Right forelimb (tissue), 1 donor: ENCODE measurements at regions not wholly inside any gene's neighbourhood (a gene's known extent, or its start where the extent isn't known, plus 50 kb on each side); places are given as distances from the start of the nearest gene placed in this dataset.
"Not testable (repeated sequence)": the region's sequence is repeated elsewhere in the genome, so short reads cannot be mapped to it uniquely, and the experiment has no call there.

Experiments used
- DNase-seq: peaks from one replicate; pipeline ENCODE4 v3.0.0-alpha.2; 2018

DNA sequence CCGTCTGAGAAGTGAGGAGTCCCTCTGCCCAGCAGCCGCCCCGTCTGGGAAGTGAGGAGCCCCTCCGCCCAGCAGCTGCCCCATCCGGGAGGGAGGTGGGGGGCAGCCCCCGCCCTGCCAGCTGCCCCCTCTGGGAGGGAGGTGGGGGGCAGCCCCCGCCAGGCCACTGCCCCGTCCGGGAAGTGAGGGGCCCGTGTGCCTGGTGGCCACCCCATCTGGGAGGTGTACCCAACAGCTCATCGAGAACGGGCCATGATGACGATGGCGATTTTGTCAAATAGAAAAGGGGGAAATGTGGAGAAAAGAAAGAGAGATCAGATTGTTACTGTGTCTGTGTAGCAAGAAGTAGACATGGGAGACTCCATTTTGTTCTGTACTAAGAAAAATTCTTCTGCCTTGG is 208.8 kb downstream of the KDM5D start:
- DNase-seq: not testable (repeated sequence)

GRCh38 chrY:19521976-19522375 is 222.6 kb downstream of the KDM5D start:
- no peak for DNase-seq

DNA sequence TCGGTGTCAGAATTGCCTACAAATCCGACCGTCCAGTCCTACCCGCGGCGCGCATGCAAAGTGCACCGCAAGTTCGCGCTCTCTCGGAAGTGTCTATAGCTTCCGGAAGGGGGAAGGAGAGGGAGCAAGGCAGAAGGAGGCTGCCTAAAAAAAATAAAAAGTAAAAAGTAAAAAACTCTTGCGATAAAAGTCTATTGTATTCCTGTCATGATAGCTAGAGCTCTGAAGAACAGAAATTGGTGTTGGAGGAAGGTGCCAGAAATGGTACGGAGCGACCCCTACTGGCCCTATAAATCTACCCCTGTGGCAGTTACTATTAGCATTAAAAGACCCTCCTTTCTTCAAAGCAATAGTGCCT is 241.5 kb downstream of the KDM5D start:
- DNase-seq: no peak

DNA sequence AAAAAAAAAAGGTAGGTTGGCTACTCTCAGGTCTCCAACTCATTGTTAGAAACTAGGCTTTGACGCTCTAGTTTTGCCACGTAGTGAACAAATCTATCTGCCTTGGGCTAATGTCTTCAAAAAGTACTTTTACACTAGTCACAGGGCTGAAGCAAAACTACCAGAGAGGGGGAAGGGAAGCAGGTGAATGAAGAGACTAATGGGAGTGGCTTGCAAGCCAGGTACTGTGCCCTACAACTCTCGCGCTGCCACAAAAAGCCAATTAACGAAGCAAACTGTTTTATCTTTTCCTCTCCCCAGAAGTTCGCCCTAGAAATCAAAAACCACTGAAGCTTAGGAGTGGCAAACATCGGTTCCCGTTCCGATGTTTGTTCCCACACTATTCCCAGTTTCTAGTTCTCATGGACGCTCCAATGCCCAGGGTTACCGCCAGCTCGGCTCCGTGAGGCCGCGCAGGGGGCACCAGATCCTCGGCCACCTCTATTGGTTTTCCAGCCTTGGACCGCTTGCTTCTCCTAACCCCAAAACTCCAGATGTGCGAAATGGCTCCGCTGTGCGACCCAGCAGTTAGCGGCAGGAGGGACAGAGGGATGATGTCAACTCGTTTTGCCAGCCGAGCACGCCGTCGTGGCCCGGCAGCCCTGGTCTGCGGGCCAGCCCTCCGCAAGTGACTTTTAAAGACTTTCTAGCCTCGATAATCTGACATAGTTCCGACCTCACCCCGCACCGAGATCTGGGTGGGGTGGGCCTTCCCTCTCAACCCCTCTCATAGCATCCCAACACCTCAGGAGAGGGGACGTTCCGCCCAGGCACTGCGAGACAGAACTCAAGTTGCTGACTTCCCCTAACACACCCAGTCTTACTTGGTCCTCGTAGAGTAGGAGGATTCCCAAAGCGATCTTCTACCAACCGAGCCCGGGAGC is 242.1 kb downstream of the KDM5D start:
- DNase-seq: no peak

GRCh38 chrY:19498556-19498955 is 246.0 kb downstream of the KDM5D start:
- no peak for DNase-seq

DNA sequence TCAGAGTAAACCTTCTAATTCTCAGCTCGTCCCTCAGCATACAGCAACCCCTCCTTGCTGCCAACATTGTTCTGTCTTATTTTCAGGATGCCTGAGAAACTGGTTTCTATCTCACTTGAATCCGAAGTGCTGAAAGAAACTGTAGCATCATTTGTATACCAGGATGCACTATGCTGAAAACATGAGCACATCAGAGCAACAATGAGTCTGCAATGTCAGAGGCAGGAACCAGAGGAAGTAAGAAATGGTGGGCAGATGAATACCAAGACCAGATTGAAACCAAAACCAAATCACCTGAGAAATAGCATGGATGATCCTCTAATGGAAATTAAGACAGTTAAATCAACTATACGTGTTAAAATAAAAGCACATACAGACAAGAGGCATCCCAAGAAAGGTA is 257.0 kb downstream of the KDM5D start:
- DNase-seq: no peak

DNA sequence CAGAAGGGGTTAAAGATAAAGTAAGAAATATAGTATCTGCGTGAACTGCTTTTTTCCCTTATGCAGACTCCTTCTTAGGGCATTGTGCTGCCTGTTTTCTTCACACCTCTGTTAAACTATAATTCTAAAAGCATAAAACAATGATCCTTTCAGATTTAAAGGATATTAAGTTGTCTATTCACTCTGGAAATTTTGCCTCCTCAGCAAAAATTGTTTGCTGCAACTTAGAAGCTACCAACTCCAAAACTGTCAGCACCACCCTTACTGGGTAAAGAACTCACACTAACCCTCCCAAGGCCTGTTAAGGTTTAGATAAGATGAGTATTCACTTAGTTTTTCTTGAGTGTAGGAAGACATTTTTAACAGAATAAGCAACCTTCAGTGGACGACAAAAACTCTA is 259.5 kb downstream of the KDM5D start:
- no peak for DNase-seq

- DNase-seq: no peak
Measured at GRCh38 chrY:19479141-19479540, 265.4 kb downstream of the KDM5D start.

- no peak for DNase-seq
Measured at GRCh38 chrY:19477959-19478358, 266.6 kb downstream of the KDM5D start.

DNA sequence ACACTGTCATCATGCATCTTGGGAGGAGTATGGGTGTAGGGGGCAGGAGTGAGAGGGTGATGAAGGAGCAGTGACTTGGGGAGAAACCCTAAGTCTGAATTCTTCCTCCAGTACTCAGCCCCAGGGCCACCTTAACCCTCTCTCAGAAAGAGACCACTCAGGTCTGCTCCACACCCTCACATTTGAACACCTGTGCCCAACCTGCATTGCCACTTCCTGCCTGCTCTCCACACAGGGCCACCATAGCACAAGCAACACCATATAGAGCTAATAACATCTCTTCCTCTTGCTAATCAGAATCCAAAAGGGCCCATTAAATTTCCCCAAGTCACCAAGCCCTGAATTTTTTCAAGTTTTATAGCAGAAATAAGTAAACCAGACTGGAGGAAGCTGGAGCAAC is 278.7 kb downstream of the KDM5D start:
- DNase-seq: no peak

- DNase-seq: no peak
Measured at GRCh38 chrY:19456855-19457448, 287.6 kb downstream of the KDM5D start.

DNA sequence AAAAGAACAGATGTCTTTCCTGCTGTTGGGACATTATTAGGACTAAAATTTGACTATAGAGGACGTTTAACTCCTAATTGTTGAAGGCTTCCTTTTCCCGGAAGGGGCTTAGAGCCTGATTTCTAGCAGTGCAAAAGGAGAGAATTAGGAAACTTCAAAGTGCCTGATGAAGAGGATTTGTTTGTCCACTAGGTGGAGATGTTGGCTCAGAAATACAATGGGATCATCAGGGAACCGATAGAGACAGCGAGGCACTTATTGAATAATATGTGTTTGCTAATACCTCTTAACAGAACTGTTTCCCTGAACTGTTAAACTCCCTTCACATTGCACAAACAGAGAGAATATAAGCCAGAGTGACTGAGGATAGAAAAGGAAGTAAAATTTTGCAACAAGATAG is 311.5 kb downstream of the KDM5D start:
- no peak for DNase-seq

DNA sequence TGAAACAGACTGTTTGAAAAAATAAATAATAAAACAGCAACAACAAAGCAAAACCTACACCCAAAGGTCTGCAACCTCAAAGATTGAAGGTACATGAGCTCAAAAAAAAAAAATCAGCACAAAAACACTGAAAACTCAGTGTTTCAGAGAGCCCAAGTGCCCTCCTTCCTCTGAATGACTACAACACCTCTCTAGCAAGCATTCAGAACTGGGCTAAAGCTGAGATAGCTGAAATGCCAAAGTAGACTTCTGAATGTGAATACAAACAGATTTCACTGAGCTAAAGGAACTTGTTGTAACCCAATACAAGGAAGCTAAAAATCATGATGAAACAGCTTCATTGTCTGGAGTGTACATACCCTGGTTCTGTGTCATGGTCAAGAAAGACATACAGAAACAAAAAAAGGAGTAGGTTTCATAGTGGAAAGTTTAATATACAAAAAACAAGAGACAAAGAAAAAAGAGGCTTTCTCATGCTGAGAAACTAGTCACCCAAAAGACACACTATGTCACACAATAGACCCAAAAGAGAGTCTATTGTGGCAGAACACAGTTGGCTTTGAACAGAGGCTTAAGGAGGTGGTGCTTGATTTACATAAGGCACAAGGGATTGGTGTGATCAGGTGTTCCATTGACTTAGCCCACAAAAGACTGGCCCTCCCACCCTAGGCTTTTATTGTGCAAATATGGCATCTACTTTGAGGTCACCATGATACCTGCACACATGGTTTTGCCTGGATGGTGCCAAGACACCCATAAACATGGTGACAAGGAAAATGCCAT is 316.6 kb downstream of the KDM5D start:
- DNase-seq: no peak

DNA sequence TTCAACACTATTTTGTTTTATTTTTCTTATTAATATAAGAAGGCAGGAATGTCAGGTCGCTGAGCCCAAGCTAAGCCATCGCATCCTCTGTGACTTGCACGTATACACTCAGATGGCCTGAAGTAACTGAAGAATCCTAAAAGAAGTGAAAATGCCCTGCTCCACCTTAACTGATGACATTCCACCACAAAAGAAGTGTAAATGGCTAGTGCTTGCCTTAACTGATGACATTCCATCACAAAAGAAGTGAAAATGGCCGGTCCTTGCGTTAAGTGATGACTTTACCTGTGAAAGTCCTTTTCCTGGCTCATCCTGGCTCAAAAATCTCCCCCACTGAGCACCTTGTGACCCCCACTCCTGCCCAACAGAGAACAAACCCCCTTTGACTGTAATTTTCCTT is 317.3 kb downstream of the KDM5D start:
- not testable (repeated sequence) for DNase-seq

DNA sequence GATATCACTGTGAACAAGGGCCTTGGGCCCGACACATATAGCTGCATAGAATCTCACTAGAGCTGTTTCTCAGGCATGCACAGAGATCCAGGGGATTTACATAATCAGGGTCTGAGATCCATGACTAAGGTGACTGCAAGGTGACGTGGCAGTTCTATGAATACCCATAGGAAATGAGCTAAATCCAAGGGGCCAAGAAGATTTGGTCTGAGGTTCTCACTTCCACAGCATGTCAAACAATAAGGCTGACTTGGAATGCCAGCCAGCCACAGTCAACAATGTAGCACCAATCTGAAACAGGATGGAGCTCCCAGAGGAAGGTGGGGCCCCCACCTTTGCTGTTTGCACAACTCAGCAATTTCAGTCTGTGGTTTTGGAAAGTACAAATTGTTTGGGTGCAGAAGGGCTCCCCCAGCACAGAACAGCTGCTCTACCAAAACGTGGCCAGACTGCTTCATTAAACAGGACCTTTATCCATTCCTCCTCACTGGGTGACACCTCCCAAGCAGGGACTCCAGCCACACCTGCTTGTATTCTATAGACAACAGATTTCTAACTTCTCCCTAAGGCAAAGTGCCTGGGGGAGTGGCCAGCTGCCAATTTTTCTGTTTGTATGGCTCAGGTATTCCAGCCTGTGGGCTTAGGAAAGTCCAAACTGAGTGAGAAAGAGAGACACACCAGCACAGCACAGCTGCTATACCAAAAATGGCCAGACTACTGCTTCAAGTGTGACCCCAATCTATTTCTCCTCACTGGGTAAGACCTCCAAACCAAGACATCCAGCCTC is 333.4 kb downstream of the KDM5D start:
- no peak for DNase-seq

GRCh38 chrY:19406246-19406645 is 338.3 kb downstream of the KDM5D start:
- DNase-seq: no peak

- no peak for DNase-seq
Measured at GRCh38 chrY:19405598-19405997, 338.9 kb downstream of the KDM5D start.

- no peak for DNase-seq
Measured at GRCh38 chrY:19392876-19393275, 351.6 kb downstream of the KDM5D start.

DNA sequence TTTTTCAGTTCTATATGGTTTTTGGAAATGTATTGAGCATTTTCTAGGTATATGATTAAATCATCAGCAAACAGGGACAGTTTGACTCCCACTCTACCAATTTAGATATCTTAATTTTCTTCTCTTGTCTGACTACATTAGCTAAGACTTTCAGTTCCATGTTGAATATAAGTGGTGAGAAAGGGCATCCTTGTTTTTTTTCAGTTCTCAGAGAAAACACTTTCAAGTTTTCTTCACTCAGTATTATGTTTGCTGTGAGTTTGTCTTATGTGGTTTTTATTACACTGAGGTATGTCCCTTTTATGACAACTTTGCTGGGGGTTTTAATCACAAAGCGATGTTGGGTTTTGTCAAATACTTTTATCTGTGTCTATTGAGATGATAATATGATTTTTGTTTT is 352.6 kb downstream of the KDM5D start:
- DNase-seq: no peak

DNA sequence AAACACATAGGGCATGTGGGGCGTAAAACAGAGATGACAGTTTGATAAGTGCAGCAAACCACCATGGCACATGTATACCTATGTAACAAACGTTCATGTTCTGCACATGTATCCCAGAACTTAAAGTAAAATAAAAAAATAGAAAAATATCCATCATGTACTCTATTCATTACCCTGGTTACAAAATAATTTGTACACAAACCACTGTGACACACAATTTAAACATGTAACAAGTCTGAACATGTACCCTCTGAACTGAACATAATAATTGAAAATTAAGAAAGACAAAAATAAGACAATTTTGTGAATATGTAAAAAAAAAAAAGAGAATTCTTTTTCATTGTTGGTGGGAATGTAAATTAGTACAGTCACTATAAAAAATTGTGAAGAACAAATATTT is 379.2 kb downstream of the KDM5D start:
- DNase-seq: no peak

DNA sequence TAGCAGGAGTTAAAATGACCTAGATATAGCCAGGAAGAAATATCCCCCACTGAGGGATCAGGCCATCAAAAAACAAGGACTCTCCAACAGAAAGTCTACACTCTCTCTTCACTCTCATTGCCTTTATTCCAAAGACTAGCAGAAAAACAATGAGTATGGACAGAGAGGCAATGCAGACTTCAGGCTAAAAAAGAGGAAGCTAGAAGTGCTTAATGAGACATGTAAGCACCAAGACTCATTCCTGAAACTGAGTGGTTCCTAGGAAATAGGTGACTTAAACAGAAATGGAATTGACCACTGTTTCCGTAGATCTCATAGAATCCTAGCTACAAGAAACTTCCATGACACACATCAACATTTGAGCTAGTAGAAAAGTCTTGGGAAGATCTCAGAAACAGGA is 387.3 kb downstream of the KDM5D start:
- no peak for DNase-seq

DNA sequence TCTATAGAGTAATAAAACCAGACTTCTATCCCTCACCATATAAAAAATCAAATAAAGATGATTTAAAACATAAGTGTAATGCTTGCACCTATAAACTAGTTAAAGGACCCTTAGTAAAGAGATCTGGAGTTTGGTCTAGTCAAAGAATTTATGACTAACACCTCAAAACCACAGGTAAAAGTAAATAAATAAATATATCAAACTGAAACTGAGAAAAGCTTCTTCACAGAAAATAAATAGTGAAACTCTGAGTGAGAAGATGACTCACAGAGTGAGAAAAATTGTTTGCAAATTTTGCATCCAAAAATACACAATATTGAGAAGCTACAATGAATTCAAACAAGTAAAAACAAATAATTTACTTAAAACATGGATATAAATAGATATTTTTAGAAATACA is 387.8 kb downstream of the KDM5D start:
- DNase-seq: no peak

DNA sequence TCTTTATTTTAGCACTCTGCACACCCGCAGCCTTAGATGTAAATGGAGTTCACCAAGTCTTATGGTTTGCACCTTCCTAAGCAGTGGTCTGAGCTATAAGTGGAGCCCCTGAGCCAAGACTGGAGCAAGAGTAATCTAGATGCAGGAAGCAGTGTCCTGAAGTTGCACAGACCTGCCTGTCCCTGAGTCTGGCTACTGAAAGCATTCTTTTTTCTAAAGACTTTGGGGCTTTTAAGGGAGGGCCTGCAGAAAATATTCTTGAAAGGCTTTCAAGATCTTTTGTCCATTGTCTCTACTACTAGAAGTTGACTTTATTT is 389.7 kb downstream of the KDM5D start:
- no peak for DNase-seq
